HG03565 (cell line): ENCODE measurements at regions not wholly inside any gene's neighbourhood (a gene's known extent, or its start where the extent isn't known, plus 50 kb on each side); places are given as distances from the start of the nearest gene placed in this dataset.
A peak's percentile ranks its signal among the peaks of the same experiment; 100 is the strongest.

ENCODE experiments used
- ATAC-seq: cut with Tn5 transposase; IDR thresholded peaks from one replicate; pipeline ENCODE4 v1.9.1; 2021; ENCODE audit warnings: mild to moderate bottlenecking, moderate library complexity; ENCODE audit not compliant: unreplicated experiment

DNA sequence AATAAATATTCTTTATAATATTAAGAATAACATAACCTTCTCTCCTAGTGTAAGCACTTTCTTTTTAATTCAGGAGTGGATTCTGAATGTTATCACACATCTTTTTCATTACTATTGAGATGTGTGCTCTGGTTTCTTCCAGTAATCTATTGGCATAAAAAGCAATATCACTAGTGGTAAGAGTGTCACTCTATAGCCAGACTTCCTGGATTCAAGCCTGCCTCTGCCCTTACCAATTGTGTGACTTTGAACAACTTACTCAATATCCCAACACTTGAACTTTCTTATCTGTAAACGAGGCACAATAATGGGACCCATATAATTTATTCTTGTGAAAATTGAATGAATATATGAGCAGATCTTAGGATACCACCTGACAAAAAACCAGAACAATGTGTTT lies 71.0 kb downstream of the SEM1 start:
- ATAC-seq = no peak

- ATAC-seq = no peak
Measured at GRCh38 chr7:96637522-96637921, 72.1 kb downstream of the SEM1 start.

DNA sequence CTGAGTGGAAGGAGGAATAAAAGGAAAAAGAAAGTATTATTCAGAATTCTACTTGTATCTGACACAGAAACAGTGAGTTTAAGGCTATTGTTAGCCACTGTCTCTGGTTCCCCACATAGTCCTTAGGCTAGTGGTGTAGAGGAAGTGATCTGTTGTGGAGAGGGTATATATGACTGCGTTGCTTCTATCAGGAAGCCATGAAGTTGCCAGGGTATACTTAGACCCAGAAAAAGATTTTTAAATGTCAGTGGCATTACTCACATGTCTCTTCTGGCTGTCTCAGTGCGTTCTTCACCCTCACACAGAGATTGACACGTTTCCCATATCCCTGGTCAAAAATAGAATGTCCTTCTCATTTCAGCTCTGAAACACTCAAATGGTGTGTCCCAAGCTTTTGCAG lies 72.7 kb downstream of the SEM1 start:
- no peak for ATAC-seq

DNA sequence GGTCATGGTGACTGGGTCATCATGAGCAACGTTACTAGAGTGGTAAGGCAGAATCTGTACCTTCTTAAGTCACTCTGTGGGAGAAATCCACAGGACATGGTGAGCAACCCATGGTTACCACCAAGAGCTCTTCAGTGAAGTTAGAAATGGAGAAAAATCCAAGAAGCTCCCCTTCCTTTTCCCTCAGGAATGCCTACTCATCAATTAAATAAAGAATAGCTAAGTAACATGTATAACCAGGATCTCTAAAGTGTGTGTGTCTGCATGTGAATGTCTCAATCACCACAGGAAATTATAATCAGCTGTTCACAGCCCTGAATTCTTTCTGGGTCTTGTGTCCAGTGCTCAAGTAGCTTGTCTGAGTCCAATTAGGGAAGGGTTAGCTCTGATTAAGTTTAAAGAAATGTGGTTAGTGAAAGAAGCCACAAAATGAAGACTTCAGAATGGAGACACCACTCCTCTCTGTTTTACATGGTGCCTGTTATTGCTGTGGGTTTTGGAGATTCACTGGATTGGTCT lies 73.2 kb downstream of the SEM1 start:
- ATAC-seq = no peak

GRCh38 chr7:96629884-96630283 lies 79.8 kb downstream of the SEM1 start:
- ATAC-seq = no peak

DNA sequence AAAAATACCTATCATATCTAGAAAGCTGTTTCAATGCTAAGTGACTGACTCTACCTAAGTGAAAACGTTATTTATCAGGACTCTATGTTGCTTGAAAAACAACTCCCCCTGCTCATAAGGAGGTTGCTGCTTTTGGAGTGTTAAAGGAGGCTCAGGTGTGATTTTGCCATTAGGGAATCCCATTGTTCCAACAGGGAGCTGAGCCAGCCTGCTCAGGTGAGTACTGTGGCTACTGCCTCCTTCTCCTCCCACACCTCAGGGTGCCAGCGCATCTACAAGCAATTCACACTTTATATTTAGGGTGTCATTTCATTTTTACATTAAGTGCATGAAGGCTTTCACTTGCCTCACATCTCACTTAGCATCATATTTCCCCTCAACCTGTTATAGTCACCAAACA lies 84.7 kb downstream of the SEM1 start:
- no peak for ATAC-seq

- ATAC-seq = no peak
Measured at GRCh38 chr7:96621932-96622331, 87.7 kb downstream of the SEM1 start.

- peak; percentile 54 for ATAC-seq
Measured at GRCh38 chr7:96614154-96614867, 95.3 kb downstream of the SEM1 start.

- no peak for ATAC-seq
Measured at GRCh38 chr7:96612034-96612433, 97.6 kb downstream of the SEM1 start.

GRCh38 chr7:96605045-96605716 lies 104.5 kb downstream of the SEM1 start:
- ATAC-seq = no peak

DNA sequence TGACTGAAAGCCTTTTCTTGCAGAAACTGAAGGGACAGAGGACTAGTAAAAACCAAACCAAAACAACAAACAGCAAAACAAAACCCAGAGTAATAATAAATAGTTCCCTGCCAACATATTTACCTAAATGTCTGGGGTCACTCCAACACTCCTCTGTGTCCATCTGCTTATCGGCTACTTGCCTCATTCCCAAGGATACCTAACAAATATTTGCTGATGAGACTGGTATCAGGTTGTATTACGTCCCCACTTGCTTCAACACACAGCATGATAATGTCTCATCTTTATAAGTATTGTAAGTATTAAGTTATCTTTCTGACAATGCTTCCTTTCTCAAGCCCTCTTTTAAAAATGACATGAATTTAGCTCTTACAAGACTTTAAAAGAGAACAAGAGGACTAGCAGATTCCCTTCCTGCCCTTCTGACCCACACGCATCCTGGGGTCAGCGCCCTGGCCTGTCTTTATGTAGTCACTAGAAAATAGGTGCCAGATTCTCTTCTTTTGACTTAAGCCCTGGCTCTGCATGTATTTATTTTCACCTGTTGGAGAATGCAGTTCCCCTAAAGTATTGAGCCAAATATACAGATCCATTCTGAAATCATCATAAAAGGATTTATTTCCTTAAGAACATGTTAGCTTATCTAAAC lies 110.2 kb downstream of the SEM1 start:
- ATAC-seq = no peak

DNA sequence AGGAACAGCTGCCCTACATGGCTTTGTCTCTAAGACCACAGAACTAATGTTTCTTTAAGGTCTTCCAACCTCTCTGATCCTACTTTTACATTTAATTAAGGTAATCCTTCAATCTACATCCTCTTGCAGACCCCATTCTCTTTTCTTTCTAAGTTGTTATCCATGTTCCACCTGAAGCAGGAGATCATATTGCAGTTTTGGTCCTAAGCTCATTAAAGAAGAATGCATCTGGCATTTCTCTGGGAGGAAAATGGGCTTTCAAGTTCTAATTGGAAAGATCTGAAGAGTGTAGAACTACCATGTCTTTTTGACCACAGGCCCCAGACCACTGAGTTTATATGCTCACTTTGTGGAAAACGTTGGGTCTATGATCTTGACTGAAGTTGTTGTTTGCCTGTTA lies 111.2 kb downstream of the SEM1 start:
- ATAC-seq = no peak

GRCh38 chr7:96596120-96596826 lies 113.4 kb downstream of the SEM1 start:
- no peak for ATAC-seq

GRCh38 chr7:96591900-96592676 lies 117.6 kb downstream of the SEM1 start:
- ATAC-seq = no peak

GRCh38 chr7:96591159-96591899 lies 118.3 kb downstream of the SEM1 start:
- ATAC-seq = no peak

GRCh38 chr7:96589038-96589437 lies 120.6 kb downstream of the SEM1 start:
- no peak for ATAC-seq

DNA sequence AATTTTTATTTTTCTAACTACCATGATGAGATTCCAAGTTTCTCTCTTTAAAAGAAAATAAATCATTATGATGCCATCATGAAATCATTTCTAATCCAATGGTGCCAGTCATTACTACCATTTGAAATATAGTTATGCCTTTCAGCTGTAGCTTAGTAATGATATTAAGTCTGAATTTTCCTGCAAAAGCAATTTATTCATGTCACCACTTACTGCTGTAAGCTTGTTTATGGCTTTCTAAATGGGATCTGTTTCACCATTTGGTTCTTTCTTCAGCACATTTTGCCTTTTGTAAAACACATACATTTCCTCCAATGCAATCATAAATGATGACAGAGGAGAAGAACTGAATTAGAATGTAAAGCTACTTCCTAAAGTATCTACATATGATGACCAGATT lies 130.5 kb downstream of the SEM1 start:
- ATAC-seq = no peak

GRCh38 chr7:96578606-96579005 lies 131.0 kb downstream of the SEM1 start:
- no peak for ATAC-seq

GRCh38 chr7:96563409-96563808 lies 146.2 kb downstream of the SEM1 start:
- ATAC-seq = no peak

- ATAC-seq = no peak
Measured at GRCh38 chr7:96562966-96563365, 146.7 kb downstream of the SEM1 start.
